Muscle of back (tissue), 3 donors: ENCODE measurements at regions not wholly inside any gene's neighbourhood (a gene's known extent, or its start where the extent isn't known, plus 50 kb on each side); places are given as distances from the start of the nearest gene placed in this dataset.

Experiments
- DNase-seq, 3 donors: peaks; one replicate each; pipeline versions ENCODE4 v3.0.0 to v3.0.0-alpha.2; 2013

- DNase-seq, result no peak
Observed at GRCh38 chr18:60319129-60319528, 53.4 kb downstream of the MC4R start.

DNA sequence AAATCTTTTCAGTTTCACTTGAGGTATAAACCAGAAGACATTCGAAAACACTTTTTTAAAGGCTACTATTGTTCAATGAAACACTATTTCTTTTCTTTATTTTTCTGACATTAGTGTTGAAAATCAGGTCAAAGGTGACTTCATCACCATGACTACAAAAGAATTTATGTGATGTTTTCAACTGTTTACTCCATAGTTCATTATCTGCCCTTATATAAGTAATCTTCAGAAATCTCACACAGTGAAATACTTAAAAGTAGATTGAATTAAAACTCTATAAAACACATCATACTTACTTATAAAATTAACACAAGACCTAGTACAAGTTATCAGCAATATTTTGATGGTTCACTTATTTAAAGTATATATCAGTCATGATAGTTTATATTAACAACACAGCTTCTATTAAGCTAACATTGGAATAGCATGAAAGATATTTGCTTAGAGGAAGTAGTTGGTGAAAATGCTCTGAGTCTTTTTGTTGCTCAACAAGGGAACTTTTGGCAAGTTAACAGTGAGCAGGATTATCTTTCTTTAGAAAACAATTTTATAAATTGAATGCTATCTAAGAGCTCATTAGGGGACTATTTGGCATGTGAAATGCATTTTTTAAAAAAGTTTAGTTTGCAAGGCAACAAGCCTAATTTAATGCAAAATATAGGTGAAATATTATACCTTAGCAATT lies 60.8 kb downstream of the MC4R start:
- no peak for DNase-seq

DNA sequence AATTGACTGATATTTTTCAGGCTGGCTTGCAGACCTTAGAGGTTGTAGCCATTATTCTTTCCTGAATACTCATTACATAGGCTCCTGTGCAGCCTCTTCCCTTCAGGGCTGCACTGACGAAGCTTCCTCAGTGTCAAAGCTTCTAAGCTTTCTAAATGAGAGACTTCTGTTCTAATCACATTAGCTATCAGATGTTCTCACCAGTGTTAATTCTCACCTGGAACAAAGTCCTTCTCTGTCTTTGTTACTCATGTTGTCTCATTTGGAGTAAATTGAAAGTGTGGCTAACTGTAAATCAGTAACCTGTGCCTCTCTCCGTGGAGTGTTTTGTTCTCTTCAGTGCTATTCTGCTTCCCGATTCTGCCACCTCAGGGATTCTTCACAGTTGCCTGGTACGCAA lies 76.9 kb downstream of the MC4R start:
- DNase-seq, result no peak

DNA sequence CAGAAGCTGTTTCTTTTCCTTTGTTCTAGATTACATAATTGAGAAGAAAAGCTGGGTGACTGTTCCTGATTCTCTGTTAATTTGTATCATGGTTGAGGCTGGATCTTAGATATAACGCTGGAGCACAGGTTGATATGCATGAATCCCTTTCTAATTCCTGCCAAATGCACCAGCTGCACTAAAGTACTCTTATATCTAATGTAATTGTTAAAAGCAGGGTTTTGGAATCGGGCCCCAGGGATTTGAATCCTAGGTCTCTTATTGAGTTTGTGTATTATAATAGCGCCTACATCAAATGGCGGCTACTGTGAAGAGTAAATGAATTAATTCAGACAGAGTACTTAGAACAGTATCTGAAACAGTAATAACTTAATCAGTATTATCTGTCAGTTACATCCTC lies 80.4 kb downstream of the MC4R start:
- DNase-seq, result no peak

- DNase-seq, result no peak
Observed at GRCh38 chr18:60279391-60279790, 93.2 kb downstream of the MC4R start.

- DNase-seq, result peak in 1 of 3 donors; percentile 77
Observed at GRCh38 chr18:60277855-60278480, 94.6 kb downstream of the MC4R start.

DNA sequence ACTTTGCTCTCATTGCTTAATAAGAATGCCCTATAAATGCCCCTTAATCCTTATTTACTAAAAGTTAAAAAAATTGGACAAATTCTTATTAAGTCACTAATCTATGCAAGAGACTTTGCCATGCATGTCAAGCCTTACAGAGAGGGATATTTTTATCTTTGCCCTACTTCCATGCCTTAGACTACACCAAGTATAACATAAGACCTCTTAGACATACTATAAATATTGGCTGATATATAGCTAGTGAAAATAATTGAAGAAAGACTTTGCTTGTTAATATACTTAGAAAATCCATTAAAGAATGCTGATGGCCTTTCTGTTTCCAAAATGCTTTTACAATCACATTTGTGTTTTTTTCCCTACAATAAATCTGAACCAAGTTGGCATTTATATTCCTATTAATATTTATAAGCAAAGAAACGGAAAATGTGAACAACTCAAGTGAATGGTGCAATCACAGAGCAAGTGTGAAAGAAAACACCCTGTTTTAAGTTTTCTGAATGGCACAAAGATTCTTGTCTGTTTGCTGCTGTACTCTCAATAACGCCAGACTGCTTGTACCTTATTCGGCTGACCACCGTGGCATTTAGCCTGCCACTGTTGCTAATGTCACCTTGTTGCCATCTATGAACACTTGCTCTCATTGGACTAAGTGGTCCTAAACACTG lies 105.0 kb downstream of the MC4R start:
- no peak for DNase-seq

GRCh38 chr18:60266558-60266957 lies 106.0 kb downstream of the MC4R start:
- no peak for DNase-seq

DNA sequence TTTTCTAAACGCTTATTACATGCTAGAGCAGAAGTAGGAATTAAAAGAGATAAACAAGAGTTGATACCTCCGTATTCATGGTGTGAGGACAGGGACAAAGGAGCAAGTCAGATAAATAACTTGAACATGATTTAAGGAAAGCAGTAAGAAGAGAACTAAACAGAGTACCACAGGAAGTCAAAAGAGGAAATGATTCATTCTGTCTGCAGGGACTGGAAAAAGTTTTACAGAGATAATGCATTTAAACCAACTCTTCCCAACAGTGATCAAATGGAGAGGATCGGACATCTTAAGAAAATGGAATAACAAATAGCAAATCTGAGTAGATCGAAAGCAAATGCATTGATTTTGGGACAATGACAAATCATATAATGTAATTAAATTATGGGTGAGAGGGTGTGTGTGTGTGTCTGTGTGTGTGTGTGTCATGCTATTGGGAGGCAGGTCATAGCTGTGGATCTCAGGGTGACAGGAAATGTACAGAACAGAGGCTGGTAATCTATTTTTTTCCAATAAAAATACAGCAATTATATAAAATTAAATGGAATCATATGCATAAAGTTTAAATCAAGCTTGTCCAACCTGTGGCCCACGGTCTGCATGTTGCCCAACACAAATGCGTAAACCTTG lies 113.4 kb downstream of the MC4R start:
- DNase-seq, result no peak

DNA sequence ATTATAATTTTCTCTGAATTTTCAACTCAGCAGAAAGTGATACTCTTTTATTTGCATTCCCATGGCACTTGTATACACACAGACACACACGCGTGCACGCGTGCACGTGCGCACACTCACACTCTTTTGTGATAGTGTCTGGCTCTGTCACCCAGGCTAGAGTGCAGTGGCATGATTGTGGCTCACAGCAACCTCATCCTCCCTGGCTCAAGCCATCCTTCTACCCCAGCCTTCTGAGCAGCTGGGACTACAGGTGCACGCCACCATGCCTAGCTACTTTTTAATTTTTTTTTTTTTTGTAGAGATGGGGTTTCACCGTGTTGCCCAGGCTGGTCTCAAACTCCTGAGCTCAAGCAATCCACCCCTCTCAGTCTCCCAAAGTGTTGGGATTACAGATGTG lies 123.2 kb downstream of the MC4R start:
- DNase-seq, result no peak

DNA sequence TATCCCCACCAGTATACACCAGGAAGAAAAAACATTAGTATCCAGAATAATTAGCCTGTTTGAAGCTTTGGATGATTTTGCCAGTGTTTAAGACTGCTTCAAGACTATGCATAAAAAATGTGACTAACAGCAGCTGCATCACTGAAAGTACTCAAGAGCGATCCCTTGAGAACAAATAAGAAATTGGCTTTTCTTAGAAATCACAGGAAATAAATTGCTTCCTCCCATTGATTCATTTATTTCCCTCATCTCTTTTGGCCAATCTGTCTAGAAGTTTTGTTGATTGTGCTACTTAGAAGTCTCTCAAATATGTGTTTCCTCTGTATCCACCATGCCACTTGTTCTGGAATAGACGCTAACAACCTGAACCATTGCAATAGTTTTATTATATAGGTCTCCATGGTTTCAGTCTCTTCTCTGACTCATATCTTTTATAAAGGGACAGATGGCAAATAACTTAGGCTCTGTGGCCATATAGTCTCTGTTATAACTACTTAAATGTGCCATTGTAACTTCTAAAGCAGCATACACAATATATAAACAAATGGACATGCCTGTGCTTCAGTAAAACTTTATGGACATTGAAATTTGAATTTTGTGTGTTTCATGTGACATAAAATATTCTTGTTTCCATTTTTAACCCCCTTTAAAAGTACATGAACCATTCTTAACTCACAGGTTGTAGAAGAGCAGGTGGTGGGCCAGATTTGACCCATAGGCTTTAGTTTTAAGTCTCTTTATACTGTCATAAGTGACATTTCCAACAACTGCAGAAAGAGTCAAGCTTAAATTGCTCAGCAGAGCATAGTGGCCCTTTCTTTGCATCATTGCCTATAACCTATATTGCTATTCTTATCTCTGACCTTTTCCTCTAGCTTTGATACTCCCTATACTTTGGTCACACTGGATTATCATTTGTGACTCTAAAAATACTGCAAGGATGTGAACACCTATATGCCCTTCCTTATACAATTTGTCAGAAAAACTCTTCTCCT lies 123.9 kb downstream of the MC4R start:
- DNase-seq, result peak in 1 of 3 donors; percentile 54

GRCh38 chr18:60247103-60247502 lies 125.5 kb downstream of the MC4R start:
- DNase-seq, result peak in 1 of 3 donors; percentile 27

DNA sequence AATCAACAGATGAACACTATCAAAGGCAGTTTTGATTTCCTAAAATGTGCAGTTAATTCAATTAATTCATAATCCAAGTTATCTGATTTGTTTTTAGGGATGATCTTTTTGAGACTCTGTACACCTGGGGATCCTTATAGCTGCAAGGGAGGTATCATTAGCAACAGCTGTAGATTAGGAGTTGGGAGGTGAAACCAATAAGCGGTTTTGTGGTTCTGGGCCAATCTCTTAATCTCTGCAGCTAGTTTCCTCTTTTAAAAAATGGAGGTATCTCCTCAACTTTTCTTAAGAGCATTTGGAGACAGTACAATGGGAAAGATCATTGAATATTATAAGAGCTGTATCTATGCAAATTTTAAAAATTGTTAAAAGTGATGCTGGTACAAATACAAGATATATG lies 126.0 kb downstream of the MC4R start:
- no peak for DNase-seq

DNA sequence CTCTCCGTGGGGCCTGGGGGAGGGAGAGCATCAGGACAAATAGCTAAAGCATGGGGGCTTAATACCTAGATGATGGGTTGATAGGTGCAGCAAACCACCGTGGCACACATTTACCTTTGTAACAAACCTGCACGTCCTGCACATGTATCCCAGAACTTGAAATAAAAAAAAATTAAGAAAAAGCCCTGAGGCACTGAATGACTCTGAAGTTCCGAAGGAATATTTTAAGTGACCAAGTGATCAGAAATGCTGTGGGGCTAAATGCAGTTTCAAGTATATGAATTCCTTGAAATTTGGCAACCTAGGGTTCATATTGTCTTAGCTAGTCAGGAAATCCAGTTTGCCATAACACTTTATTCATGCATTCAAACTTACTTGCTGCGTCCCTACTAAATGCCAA lies 127.5 kb downstream of the MC4R start:
- no peak for DNase-seq

GRCh38 chr18:60239024-60239710 lies 133.4 kb downstream of the MC4R start:
- DNase-seq, result peak in 1 of 3 donors; percentile 14

DNA sequence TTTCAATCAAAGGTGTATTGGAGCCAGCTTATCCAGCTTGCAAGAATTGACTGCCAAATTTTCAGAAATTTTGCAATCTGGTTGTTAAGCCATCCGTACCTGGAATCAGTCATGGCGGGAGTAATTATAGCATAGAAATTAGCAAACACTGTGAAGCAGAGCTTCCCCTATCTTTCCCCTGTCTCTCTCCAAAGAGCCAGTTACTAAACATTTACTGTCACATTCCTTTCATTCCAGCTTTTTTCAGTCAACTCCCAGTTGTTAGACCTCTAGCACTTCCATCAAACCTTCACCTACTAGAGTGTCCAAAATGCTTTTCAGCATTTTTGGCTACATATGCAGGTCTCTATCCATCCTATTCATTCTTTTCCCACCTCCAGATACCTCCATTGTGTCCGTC lies 137.4 kb downstream of the MC4R start:
- DNase-seq, result no peak

GRCh38 chr18:60232541-60232940 lies 140.0 kb downstream of the MC4R start:
- DNase-seq, result no peak

DNA sequence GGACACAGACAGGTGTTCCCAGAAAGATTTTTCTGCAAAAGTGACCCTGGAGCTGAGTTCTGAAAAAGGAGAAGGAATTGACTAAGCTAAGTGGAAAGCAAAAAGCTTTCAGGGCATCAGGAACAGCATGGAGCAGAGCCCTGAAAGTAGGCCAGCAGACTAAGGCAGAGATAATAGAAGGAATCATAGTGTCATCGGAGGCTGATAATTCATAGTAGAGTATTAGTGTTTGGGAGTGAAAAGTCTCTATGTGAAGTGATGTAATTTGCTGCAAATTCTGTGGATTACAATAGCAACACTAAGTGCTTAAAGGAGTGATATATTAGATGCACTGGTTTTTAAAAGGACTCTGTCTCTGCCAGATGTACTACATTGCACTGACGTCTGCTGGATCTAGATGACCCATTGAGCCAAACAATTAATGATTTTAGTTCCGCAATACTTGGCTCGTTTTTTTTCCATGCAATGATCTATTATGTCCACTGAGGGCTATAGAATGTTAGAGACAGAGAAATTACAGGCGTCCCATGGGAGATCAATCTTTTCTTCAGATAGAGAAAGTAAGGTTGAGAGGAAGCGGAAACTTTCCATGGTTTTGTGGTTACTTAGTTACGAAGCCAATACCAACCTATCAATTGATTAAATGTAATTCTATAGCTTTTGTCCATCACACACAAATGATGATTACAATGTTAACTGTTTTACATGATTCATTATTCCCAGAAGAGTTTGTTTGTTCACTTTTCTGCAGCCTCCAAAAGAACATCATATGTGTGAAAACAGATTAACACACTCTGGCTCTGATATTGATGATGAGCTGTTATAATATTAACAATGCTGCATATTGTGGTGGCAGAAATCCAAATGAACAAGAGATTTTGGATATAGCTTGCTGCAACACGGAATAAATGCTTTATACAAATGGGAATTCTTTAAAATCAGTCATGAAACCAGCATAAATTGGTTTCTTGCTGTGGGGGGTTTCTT lies 143.7 kb downstream of the MC4R start:
- peak; percentile 34 to 85 (median 71) for DNase-seq

- DNase-seq, result no peak
Observed at GRCh38 chr18:60215432-60215831, 157.1 kb downstream of the MC4R start.

- DNase-seq, result no peak
Observed at GRCh38 chr18:60209042-60209441, 163.5 kb downstream of the MC4R start.
